BE2C (cell line): ENCODE measurements at regions not wholly inside any gene's neighbourhood (a gene's known extent, or its start where the extent isn't known, plus 50 kb on each side); places are given as distances from the start of the nearest gene placed in this dataset.

ENCODE experiments used
- DNase-seq: peaks from one replicate; pipeline ENCODE4 v3.0.0-alpha.2; 2020
- H3K27me3 ChIP-seq: fragments of 250-450 bp; sonication (Bioruptor Pico); 2 replicates; pipeline ENCODE4 v1.5.1; 2020; ENCODE audit warnings: mild to moderate bottlenecking
- H3K36me3 ChIP-seq: fragments of 250-450 bp; sonication (Bioruptor Pico); 2 replicates; pipeline ENCODE4 v1.5.1; 2020; ENCODE audit warnings: mild to moderate bottlenecking
- H3K4me1 ChIP-seq: fragments of 250-450 bp; sonication (Bioruptor Pico); 2 replicates; pipeline ENCODE4 v1.5.1; 2020
- H3K4me3 ChIP-seq: 2 replicates; pipeline ENCODE4 v1.5.1; 2011; ENCODE audit warnings: low read depth, low read length
- H3K9me3 ChIP-seq: fragments of 250-450 bp; sonication (Bioruptor Pico); 2 replicates; pipeline ENCODE4 v1.5.1; 2020
- TF ChIP-seq, protein P1 (sequence below): IDR thresholded peaks from 2 replicates; pipeline ENCODE4 v1.5.1; 2012; ENCODE audit warnings: mild to moderate bottlenecking, low read depth, low read length

DNA sequence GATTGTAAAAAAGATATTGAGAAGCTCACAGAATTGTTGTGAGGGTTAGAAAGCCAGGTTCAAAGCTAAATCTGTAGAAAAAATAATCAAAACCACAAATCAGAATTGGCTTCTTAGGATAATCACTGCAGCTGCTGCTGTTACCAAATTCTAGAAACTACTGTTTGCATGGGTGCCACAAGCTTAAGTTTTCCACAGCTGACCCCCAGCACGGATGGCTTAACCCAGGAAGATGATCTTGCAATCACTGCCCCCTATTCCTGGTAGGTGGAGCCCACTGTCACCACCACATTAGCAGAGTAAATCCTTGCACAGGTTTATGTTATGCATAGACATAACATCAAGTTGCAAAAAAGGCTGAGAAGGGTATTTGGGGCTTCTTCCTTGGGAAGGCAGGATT, 877.8 kb upstream of the ADGRL2 start:
- Histone ChIP-seq H3K36me3 (no peaks in the 10 kb centered on the region), H3K4me3 (no peak overlapping the region), H3K9me3 (no peaks in the 10 kb centered on the region), H3K27me3 (no peaks in the 10 kb centered on the region), H3K4me1 (no peaks in the 10 kb centered on the region)
- TF ChIP-seq, protein P1, sequence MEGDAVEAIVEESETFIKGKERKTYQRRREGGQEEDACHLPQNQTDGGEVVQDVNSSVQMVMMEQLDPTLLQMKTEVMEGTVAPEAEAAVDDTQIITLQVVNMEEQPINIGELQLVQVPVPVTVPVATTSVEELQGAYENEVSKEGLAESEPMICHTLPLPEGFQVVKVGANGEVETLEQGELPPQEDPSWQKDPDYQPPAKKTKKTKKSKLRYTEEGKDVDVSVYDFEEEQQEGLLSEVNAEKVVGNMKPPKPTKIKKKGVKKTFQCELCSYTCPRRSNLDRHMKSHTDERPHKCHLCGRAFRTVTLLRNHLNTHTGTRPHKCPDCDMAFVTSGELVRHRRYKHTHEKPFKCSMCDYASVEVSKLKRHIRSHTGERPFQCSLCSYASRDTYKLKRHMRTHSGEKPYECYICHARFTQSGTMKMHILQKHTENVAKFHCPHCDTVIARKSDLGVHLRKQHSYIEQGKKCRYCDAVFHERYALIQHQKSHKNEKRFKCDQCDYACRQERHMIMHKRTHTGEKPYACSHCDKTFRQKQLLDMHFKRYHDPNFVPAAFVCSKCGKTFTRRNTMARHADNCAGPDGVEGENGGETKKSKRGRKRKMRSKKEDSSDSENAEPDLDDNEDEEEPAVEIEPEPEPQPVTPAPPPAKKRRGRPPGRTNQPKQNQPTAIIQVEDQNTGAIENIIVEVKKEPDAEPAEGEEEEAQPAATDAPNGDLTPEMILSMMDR, result no peak
- DNase-seq, result no peak

GRCh38 chr1:80919426-80919825, 881.3 kb upstream of the ADGRL2 start:
- H3K27me3 ChIP-seq, result no peaks in the 10 kb centered on the region
- H3K4me1 ChIP-seq, result no peaks in the 10 kb centered on the region
- H3K4me3 ChIP-seq, result no peak overlapping the region
- no peak for DNase-seq
- TF ChIP-seq, protein P1, result no peak
- H3K36me3 ChIP-seq, result no peaks in the 10 kb centered on the region
- no peaks in the 10 kb centered on the region for H3K9me3 ChIP-seq

GRCh38 chr1:80918380-80918779, 882.4 kb upstream of the ADGRL2 start:
- Histone ChIP-seq H3K36me3 (no peaks in the 10 kb centered on the region), H3K27me3 (no peaks in the 10 kb centered on the region), H3K4me3 (no peak overlapping the region), H3K4me1 (no peaks in the 10 kb centered on the region), H3K9me3 (no peaks in the 10 kb centered on the region)
- TF ChIP-seq, protein P1, result no peak
- no peak for DNase-seq

GRCh38 chr1:80917826-80918225, 882.9 kb upstream of the ADGRL2 start:
- no peaks in the 10 kb centered on the region for H3K36me3 ChIP-seq
- H3K27me3 ChIP-seq, result no peaks in the 10 kb centered on the region
- TF ChIP-seq, protein P1, result no peak
- H3K4me1 ChIP-seq, result no peaks in the 10 kb centered on the region
- DNase-seq, result no peak
- H3K9me3 ChIP-seq, result no peaks in the 10 kb centered on the region
- no peak overlapping the region for H3K4me3 ChIP-seq

DNA sequence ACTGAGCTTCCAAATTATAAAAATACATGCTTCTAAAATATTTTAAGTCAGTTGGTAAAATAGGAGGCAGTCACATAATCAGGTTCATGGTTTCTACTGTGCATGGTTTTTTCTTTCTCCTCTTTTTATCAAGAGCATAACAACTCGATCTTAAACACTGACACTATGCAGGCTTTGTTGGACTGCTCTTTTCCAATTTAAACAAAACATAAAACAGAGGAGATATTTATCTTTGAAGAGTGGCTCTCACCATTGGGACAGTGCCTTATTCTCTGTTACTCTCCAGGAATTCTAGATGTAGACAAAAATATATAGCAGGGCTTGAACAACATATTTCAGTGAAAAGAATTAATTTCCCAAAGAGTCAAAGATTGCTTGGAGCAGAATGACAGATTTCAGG, 883.5 kb upstream of the ADGRL2 start:
- H3K4me3 ChIP-seq, result no peak overlapping the region
- H3K36me3 ChIP-seq, result no peaks in the 10 kb centered on the region
- no peaks in the 10 kb centered on the region for H3K4me1 ChIP-seq
- DNase-seq, result no peak
- no peaks in the 10 kb centered on the region for H3K27me3 ChIP-seq
- TF ChIP-seq, protein P1, result no peak
- H3K9me3 ChIP-seq, result no peaks in the 10 kb centered on the region

GRCh38 chr1:80915491-80915890, 885.2 kb upstream of the ADGRL2 start:
- no peak for DNase-seq
- Histone ChIP-seq H3K36me3 (no peaks in the 10 kb centered on the region), H3K27me3 (no peaks in the 10 kb centered on the region), H3K4me3 (no peak overlapping the region), H3K4me1 (no peaks in the 10 kb centered on the region), H3K9me3 (no peaks in the 10 kb centered on the region)
- TF ChIP-seq, protein P1, result no peak
